ENCODE measurements at regions not wholly inside any gene's neighbourhood (a gene's known extent, or its start where the extent isn't known, plus 50 kb on each side); places are given as distances from the start of the nearest gene placed in this dataset.

DNA sequence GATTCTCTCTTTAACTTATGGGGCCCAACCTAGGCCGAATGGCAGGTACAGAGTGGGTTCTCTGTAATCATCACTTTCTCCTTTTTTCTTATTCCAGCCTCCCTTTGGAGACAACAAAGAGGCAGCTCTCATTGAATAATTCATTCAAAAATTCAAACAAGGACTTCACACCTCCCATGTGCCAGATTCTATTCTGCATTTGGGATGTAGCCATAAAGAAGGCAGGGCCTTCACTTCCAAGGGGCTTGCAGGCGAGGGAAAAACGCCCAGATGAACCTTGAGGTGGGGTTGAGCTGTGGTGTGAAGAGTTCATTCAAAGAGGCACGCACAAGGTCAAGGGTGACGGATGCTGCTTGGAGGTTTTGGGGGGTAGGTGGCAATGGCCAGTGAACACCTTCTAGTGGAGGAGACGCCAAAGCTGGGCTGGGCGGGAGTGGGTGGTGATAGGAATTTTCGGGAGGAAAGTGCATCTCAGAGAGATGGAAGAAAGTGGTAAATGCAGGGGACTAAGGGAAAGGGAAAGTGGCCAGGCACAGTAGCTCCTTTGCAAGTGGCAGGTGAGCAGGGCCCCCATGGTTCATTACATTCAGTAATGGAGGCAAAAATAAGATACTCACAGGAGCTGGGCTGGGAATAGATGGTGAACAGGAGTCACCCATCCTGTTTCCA, 499.6 kb downstream of the MIAT start:
- CTCF ChIA-PET (ENCODE audit: partially characterized antibody): interaction anchor here (0.6 to 0.7 kb wide), 3 partner anchors 11 to 195 kb away, joined by 3 to 4 read pairs (median 3); no protein-coding TSS in a partner anchor
- Histone ChIP-seq H3K27me3 (replicated peaks in 1 of 4; ENCODE audit: control insufficient read depth in 3 of 4, extremely low read depth in 1 of 4, insufficient read depth in 3 of 4, low read length in 3 of 4) (no peaks in the 10 kb centered on the region; a peak in 2 of 7 replicates), H3K4ac (replicated peaks; ENCODE audit: insufficient read length, low read depth, low read length) (no peak overlapping the region), H4K20me1 (replicated peaks in 1 of 2; ENCODE audit: control insufficient read depth in 1 of 2, insufficient read depth in 2 of 2, low read length in 2 of 2) (no peaks in the 10 kb centered on the region), H2BK12ac (ENCODE audit: low read depth, low read length) (no peak overlapping the region), H2BK20ac (ENCODE audit: low read length) (no peak overlapping the region), H2AFZ (ENCODE audit: low read length) (no peak overlapping the region), H4K91ac (replicated peaks; ENCODE audit: insufficient read length, low read length) (no peak overlapping the region), H4K5ac (ENCODE audit: insufficient read length, low read depth, low read length) (no peak overlapping the region), H3K4me3 (ENCODE audit: extremely low read depth in 1 of 4, insufficient read depth in 2 of 4, low read depth in 3 of 4, low read length in 4 of 4) (no peak overlapping the region), H3K56ac (replicated peaks; ENCODE audit: insufficient read length, low read depth, low read length) (no peak overlapping the region), H3K14ac (ENCODE audit: insufficient read length) (no peak overlapping the region), H3K79me1 (ENCODE audit: low read depth, low read length) (no peaks in the 10 kb centered on the region; the same call in 1 of the 2 replicates), H3K9ac (replicated peaks in 1 of 4; ENCODE audit: extremely low read depth in 1 of 4, low read depth in 3 of 4, low read length in 3 of 4) (no peak overlapping the region), H3K27ac (ENCODE audit: low read depth, low read length) (no peak overlapping the region), H3K4me1 (replicated peaks in 1 of 4; ENCODE audit: control insufficient read depth in 3 of 4, insufficient read depth in 4 of 4, low read length in 3 of 4) (peaks cover 2 to 6% (median 3%) of the 10 kb centered on the region in 4 experiments; a peak in 4 of 7 replicates), H3K18ac (ENCODE audit: extremely low read depth, low read length) (no peak overlapping the region), H2AK5ac (ENCODE audit: low read depth, low read length) (no peak overlapping the region), H3K23ac (ENCODE audit: insufficient read length) (no peak overlapping the region), H3K9me3 (ENCODE audit: insufficient read depth in 2 of 2, low read depth in 1 of 2, low read length in 1 of 2) (peaks cover 0 to 2% of the 10 kb centered on the region in 2 experiments; a peak in 1 of 4 replicates), H4K8ac (ENCODE audit: extremely low read depth, insufficient read depth, low read length) (no peak overlapping the region), H2BK15ac (ENCODE audit: low read length) (no peak overlapping the region), H3K23me2 (ENCODE audit: low read depth, low read length) (no peaks in the 10 kb centered on the region), H3K4me2 (ENCODE audit: insufficient read depth in 1 of 2, low read depth in 2 of 2, low read length in 2 of 2) (no peak overlapping the region), H3K36me3 (ENCODE audit: control insufficient read depth in 2 of 4, insufficient read depth in 4 of 4, low read length in 3 of 4) (no peaks in the 10 kb centered on the region), H3K79me2 (ENCODE audit: control insufficient read depth in 1 of 2, insufficient read depth in 2 of 2, low read length in 2 of 2) (no peaks in the 10 kb centered on the region), H2BK5ac (ENCODE audit: low read depth, low read length) (no peak overlapping the region), H2BK120ac (replicated peaks; ENCODE audit: low read depth, low read length) (no peak overlapping the region)
- 97% methylated on average over 8 of the region's 8 CpGs; no CpG with 5 or more reads in 1 of the 2 experiments for WGBS, 2 experiments (ENCODE audit: extremely low coverage in 1 of 2, insufficient coverage in 1 of 2, insufficient read length in 1 of 2, insufficient replicate concordance in 2 of 2, low coverage in 1 of 2, low lambda C conversion rate in 2 of 2, missing lambda C conversion rate in 1 of 2)
- DNase-seq (ENCODE audit: low read depth in 1 of 2, low spot score in 2 of 2) (no peak), FAIRE-seq (no peak)
- POLR2A ChIA-PET (ENCODE audit: partially characterized antibody): no interaction called here
- TF ChIP-seq CTCF (IDR thresholded peaks at IDR 0.05; ENCODE audit: control extremely low read depth in 1 of 3, insufficient read depth in 1 of 3, low read depth in 1 of 3, low read length in 3 of 3): no peak
- no peak for TF ChIP-seq EP300 (IDR thresholded peaks at IDR 0.05; ENCODE audit: borderline replicate concordance in 1 of 2, low read depth in 2 of 2, low read length in 2 of 2)
- no peak for TF ChIP-seq TAF1 (IDR thresholded peaks at IDR 0.05; ENCODE audit: low read depth, low read length)
- TF ChIP-seq ASH2L (IDR thresholded peaks at IDR 0.05; ENCODE audit: low read length): no peak
- no peak for TF ChIP-seq RAD21 (IDR thresholded peaks at IDR 0.05 in 1 of 2, conservative IDR thresholded peaks at IDR 0.05 in 1 of 2; ENCODE audit: low read depth in 2 of 2, low read length in 2 of 2)
- no peak for TF ChIP-seq BRCA1 (IDR thresholded peaks at IDR 0.05; ENCODE audit: low read depth, low read length)
- TF ChIP-seq HDAC6 (IDR thresholded peaks at IDR 0.05; ENCODE audit: low read depth, low read length): no peak
- no peak for TF ChIP-seq KDM5A (IDR thresholded peaks at IDR 0.05; ENCODE audit: low read length)
- TF ChIP-seq NANOG (IDR thresholded peaks at IDR 0.05; ENCODE audit: insufficient read depth, low read depth, low read length, poor library complexity, severe bottlenecking): no peak
- no peak for TF ChIP-seq SRF (IDR thresholded peaks at IDR 0.05; ENCODE audit: low read depth, low read length)

Data from H1 (cell line).